Glutamatergic neuron (in vitro differentiated cells): ENCODE measurements at regions not wholly inside any gene's neighbourhood (a gene's known extent, or its start where the extent isn't known, plus 50 kb on each side); places are given as distances from the start of the nearest gene placed in this dataset.
"Not testable (repeated sequence)": the region's sequence is repeated elsewhere in the genome, so short reads cannot be mapped to it uniquely, and the experiment has no call there.

Experiments used
- DNase-seq: peaks from one replicate; pipeline ENCODE4 v3.0.0; 2022
- H3K27ac Mint-ChIP-seq: one replicate; pipeline ENCODE4 v1.8.0; 2020; ENCODE audit warnings: mild to moderate bottlenecking, mixed read lengths, inconsistent platforms; ENCODE audit not compliant: unreplicated experiment
- H3K27me3 Mint-ChIP-seq: one replicate; pipeline ENCODE4 v1.8.0; 2020; ENCODE audit warnings: mild to moderate bottlenecking, moderate library complexity, mixed read lengths, inconsistent platforms; ENCODE audit not compliant: unreplicated experiment
- H3K36me3 Mint-ChIP-seq: one replicate; pipeline ENCODE4 v1.8.0; 2020; ENCODE audit warnings: mild to moderate bottlenecking, mixed read lengths, inconsistent platforms; ENCODE audit not compliant: unreplicated experiment
- H3K4me1 Mint-ChIP-seq: one replicate; pipeline ENCODE4 v1.8.0; 2020; ENCODE audit warnings: mild to moderate bottlenecking, low read depth, mixed read lengths, inconsistent platforms; ENCODE audit not compliant: unreplicated experiment
- H3K4me3 Mint-ChIP-seq: one replicate; pipeline ENCODE4 v1.8.0; 2020; ENCODE audit warnings: mild to moderate bottlenecking, mixed read lengths, inconsistent platforms; ENCODE audit not compliant: unreplicated experiment
- H3K9me3 Mint-ChIP-seq: one replicate; pipeline ENCODE4 v1.8.0; 2020; ENCODE audit warnings: mild to moderate bottlenecking, moderate library complexity, mixed read lengths, inconsistent platforms; ENCODE audit not compliant: unreplicated experiment
- TF ChIP-seq, protein P1 (sequence below): fragments of 200-600 bp; sonication (generic); IDR thresholded peaks from one replicate; pipeline ENCODE4 v1.5.0; 2021; ENCODE audit not compliant: partially characterized antibody, unreplicated experiment

DNA sequence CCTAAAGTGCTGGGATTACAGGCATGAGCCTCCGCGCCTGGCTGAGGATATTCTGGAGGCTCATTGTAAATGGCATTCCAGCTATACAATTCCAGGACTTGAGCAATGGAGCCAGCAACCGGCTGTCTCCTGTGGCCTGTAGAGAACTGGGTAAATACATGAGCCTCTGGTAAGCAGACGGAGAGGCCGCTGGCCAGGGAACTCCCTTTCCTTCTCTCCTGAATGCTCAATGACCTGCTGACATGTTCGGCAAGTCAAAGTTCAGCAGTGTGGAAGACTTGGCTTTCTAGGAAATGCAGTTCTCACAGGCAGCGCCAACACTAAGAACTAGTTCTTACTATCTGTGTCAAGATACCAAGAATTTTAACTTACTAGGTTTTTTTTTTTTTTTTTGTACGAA, 139.8 kb downstream of the SEPTIN7 start:
- not testable (repeated sequence) for H3K27me3 Mint-ChIP-seq, H3K4me3 Mint-ChIP-seq, H3K36me3 Mint-ChIP-seq, DNase-seq, H3K27ac Mint-ChIP-seq, H3K9me3 Mint-ChIP-seq, H3K4me1 Mint-ChIP-seq

DNA sequence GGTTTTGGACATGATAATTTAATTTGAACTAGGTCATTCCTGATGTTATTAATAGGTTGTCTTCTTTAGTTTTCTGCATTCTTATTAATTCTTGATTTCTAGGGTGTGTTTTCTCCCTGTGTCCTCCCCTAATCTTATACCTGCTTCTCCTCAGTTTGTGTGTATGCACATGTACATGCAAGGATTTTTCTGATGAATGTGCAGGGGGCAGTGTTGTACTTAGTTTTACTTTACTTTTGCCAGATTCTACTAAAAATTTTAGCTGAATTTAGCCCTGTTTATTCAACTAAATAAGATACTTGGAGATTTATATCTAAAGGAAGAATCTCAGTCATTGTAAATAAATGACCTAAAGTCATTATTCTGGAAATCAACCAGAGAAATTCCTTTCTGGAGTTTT, 144.8 kb downstream of the SEPTIN7 start:
- not testable (repeated sequence) for H3K4me1 Mint-ChIP-seq, H3K27me3 Mint-ChIP-seq, H3K9me3 Mint-ChIP-seq, H3K4me3 Mint-ChIP-seq, H3K36me3 Mint-ChIP-seq, H3K27ac Mint-ChIP-seq, DNase-seq

DNA sequence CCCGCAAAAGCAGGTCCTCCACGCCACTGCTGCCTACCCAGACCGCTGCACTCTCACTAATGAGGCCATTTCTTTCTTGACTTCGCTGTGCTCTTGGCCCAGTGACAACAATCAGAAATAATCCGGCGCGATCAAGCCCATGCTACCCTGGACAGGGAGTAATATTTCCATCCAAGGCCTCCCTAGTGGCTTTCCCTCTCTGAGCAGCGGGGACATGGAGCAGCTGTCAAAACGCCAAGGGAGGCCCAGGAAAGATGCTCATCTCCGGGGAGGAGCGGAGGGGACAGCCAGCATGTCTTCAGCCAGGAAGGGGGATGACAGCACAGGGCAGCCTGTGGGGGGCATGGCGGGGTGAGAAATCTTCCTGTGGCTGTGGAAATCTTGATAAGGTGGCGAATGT, 154.9 kb downstream of the SEPTIN7 start:
- peak overlapping the region; percentile 46 for H3K27ac Mint-ChIP-seq
- H3K4me1 Mint-ChIP-seq, H3K9me3 Mint-ChIP-seq, H3K27me3 Mint-ChIP-seq, H3K4me3 Mint-ChIP-seq, DNase-seq: not testable (repeated sequence)
- peaks cover 11% of the 10 kb centered on the region for H3K36me3 Mint-ChIP-seq

DNA sequence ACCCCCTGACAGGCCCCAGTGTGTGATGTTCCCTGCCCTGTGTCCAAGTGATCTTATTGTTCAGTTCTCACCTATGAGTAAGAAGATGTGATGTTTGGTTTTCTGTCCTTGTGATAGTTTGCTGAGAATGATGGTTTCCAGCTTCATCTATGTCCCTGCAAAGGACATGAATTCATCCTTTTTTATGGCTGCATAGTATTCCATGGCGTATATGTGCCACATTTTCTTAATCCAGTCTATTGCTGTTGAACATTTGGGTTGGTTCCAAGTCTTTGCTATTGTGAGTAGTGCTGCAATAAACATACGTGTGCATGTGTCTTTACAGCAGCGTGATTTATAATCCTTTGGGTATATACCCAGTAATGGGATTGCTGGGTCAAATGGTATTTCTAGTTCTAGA, 156.1 kb downstream of the SEPTIN7 start:
- H3K27me3 Mint-ChIP-seq, H3K27ac Mint-ChIP-seq, H3K4me1 Mint-ChIP-seq, DNase-seq, H3K4me3 Mint-ChIP-seq, H3K9me3 Mint-ChIP-seq: not testable (repeated sequence)
- peaks cover 11% of the 10 kb centered on the region for H3K36me3 Mint-ChIP-seq

DNA sequence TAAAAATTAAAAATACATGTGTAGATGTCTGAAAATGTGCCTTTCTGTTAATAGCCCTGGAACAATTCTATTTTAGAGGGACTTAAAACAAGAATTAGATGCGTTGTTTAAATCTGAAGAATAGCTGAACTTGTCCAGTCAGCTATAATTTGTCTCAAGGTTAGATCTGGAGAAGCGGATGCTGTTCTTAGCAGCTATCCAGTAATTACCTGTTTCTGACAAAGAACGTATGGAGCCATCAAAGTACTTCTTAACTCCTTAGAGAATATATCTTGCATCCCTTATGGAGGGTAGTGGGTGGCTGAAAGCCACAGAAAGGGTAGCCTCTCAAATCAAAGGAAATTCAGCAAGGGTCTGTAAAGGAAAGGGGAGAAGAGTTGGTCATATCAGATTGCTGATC, 160.4 kb downstream of the SEPTIN7 start:
- H3K4me1 Mint-ChIP-seq, H3K4me3 Mint-ChIP-seq, H3K27ac Mint-ChIP-seq, DNase-seq, H3K27me3 Mint-ChIP-seq, H3K9me3 Mint-ChIP-seq: not testable (repeated sequence)
- peaks cover 11% of the 10 kb centered on the region for H3K36me3 Mint-ChIP-seq

DNA sequence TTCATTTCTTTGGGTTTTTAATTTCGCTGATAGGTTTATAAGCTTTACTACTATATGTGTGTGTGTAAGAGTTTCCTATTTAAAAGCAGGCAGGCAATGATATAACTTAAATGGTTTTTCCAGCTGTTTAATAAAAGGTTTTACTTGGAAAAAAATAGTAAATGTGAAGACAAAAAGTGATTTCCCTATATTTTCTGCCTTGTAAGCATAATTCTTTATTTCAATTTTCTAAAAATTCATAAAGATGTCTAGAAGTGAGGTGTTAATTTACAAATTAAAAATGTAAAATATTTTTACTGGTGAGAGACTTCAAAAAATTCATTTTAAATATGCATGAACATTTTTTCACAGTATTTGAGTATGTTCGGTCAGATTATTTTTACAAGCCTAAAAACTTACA, 161.8 kb downstream of the SEPTIN7 start:
- not testable (repeated sequence) for H3K4me3 Mint-ChIP-seq, H3K9me3 Mint-ChIP-seq, DNase-seq, H3K36me3 Mint-ChIP-seq, H3K27me3 Mint-ChIP-seq, H3K27ac Mint-ChIP-seq, H3K4me1 Mint-ChIP-seq

DNA sequence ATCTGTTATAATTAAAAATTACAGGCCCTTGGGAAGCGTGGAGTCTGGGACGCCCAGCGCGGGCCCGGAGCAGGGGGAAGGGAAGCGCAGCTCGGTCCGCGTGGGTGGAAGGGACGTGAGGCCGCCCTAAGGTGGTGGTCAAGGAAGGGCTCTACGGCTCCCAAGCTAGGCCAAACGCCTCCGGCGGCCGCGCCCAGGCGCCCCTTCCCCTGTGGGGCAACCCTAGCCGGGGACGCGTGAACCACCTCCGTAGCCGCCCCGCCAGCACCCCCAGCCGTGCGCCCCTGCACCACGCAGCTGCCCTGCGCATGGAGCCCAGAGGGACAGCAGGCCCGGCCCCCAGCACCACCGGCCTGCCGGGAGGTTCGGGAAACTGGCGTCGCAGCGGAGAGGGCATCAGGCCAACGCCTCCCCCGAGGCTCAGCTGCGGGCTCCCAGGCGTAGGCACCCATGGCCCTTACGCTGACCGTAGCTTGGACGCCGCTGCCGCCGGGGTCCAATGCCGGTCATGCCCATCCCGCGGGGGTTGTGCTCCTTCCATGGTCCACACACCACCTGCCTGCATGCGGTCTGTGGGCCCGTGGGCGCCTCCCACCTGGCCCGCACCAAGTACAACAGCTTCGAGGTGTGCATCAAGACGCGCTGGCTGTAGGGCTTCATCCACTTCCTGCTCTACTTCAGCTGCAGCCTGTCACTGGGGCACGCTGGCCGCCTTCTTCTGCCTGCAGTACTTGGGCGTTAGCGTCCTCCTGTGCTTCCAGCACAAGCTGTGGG, 166.7 kb downstream of the SEPTIN7 start:
- TF ChIP-seq, protein P1, sequence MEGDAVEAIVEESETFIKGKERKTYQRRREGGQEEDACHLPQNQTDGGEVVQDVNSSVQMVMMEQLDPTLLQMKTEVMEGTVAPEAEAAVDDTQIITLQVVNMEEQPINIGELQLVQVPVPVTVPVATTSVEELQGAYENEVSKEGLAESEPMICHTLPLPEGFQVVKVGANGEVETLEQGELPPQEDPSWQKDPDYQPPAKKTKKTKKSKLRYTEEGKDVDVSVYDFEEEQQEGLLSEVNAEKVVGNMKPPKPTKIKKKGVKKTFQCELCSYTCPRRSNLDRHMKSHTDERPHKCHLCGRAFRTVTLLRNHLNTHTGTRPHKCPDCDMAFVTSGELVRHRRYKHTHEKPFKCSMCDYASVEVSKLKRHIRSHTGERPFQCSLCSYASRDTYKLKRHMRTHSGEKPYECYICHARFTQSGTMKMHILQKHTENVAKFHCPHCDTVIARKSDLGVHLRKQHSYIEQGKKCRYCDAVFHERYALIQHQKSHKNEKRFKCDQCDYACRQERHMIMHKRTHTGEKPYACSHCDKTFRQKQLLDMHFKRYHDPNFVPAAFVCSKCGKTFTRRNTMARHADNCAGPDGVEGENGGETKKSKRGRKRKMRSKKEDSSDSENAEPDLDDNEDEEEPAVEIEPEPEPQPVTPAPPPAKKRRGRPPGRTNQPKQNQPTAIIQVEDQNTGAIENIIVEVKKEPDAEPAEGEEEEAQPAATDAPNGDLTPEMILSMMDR: no peak
- H3K27ac Mint-ChIP-seq: no peak overlapping the region
- no peaks in the 10 kb centered on the region for H3K9me3 Mint-ChIP-seq
- H3K27me3 Mint-ChIP-seq: no peaks in the 10 kb centered on the region
- no peak for DNase-seq
- H3K4me3 Mint-ChIP-seq: no peak overlapping the region
- H3K36me3 Mint-ChIP-seq: peaks cover 5% of the 10 kb centered on the region
- H3K4me1 Mint-ChIP-seq: no peaks in the 10 kb centered on the region

DNA sequence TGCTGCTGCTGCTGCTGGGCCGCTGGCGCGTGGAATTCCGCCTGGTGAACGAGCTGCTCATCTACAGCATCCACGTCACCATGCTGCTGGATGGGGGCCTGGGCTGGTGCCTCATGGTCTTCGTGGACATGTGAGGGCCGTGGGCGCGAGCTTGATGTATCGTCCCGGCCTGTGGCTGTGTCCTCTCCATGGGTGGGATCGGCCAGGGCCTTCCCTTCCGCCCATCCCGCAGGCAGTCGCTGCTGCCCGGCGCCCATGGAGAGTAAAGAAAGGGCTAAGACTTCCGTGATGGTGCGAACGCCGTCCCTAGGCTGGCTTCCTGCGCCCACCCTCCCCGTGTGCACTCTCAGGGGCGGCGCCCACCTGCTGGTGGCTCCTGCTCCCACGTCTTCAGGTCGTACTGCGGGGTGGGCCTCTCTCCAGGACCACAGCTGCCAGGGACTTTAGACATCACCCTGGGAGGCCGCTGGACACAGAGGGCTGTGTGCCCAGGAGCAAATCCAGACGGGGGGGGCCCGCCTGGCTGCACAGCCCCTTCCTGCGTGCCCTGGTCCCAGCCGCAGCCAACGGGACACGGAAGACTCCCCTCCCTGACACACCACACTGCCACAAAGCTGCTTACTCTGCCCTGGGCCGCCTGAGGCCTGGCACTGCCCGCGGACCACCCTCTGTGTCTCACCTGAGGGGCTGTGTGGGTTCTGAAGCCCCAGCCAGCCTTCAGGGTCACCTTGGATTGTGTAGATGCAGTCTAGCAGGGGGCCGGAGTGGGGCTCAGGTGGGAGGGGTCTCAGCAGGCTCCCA, 167.5 kb downstream of the SEPTIN7 start:
- Mint-ChIP-seq H3K4me1 (no peaks in the 10 kb centered on the region), H3K27ac (no peak overlapping the region), H3K4me3 (no peak overlapping the region), H3K9me3 (no peaks in the 10 kb centered on the region), H3K36me3 (peaks cover 5% of the 10 kb centered on the region), H3K27me3 (no peaks in the 10 kb centered on the region)
- TF ChIP-seq, protein P1: no peak
- DNase-seq: no peak
